Nucleus accumbens (tissue), 56 donors: ENCODE measurements at regions not wholly inside any gene's neighbourhood (a gene's known extent, or its start where the extent isn't known, plus 50 kb on each side); places are given as distances from the start of the nearest gene placed in this dataset.
"Not testable (repeated sequence)": the region's sequence is repeated elsewhere in the genome, so short reads cannot be mapped to it uniquely, and the experiment has no call there.

ENCODE experiments used
- DNase-seq, 56 donors: peaks; one replicate each; lab custom pipeline; 2025; lab: John Stamatoyannopoulos, UW

DNA sequence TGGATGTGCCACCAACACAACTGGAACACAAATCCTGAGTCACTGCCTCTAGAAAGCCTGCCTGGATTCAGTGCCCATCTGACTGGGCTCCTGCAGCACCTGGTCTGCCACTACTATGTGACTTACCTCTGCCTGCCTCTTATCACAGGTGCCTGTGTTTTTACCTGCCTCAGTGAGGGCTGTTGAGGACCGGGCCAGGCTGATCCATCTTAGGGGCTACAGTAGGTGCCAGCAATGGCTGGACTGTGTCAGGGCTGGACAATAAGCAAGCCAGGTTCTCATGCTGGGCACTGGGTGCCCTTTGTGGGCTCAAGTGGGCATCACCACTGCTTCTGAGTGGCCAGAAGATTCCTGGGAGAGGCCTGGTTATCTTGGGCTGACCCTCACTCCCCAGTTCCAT is 948.6 kb upstream of the TPTE start:
- DNase-seq: not testable (repeated sequence)

DNA sequence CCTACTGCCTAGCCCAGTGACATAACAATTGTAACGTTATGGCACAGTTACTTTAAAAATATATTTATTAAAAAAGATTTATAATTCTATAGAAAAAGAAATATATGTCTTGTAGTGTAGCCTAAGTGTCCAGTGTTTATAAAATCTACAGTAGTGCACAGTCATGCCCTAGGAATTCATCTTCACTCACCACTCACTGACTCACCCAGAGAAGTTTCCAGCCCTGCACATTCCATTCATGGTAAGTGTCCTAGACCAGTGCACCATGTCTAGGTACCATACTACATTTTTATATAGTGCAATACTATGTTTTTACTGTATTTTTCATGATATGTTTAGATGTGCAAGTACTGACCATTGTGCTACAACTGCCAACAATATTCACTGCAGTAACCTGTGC is 947.9 kb upstream of the TPTE start:
- DNase-seq: not testable (repeated sequence)

DNA sequence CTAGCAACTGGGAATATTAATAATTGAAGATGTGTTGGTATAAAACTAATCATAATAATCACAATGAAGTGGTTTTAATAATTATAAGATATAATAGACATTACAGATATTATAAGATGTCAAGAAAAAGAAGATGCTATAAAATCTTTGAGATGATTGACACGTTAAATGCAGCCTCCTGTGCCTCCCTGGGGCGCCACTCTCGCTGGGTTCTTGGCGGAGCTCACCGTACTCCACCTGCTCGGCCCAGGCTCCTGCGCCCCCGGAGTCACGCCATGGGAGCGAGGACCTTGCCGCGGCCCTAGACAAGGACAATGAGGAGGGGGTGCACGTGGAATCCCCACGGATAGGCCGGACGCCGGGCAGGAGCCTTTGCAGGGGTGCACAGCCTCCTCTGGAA is 942.1 kb upstream of the TPTE start:
- not testable (repeated sequence) for DNase-seq

DNA sequence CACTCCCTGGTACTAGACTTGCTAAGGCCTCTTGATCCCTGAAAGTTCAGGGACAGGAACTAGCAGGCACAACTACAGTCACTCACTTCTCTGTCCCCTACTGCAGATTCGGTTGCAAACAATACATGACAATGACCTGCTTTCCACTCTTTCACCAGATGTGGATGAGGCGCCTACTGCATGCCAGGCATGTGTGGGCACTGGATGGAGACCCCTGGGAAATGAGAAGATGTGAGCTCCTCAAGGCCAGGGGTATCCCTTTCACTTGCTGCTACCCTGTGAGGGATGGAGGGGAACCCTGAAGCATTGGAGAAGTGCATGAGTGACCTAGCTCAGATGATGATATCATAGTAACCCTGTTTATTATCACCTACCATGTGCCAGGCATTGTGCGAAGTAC is 933.4 kb upstream of the TPTE start:
- not testable (repeated sequence) for DNase-seq

DNA sequence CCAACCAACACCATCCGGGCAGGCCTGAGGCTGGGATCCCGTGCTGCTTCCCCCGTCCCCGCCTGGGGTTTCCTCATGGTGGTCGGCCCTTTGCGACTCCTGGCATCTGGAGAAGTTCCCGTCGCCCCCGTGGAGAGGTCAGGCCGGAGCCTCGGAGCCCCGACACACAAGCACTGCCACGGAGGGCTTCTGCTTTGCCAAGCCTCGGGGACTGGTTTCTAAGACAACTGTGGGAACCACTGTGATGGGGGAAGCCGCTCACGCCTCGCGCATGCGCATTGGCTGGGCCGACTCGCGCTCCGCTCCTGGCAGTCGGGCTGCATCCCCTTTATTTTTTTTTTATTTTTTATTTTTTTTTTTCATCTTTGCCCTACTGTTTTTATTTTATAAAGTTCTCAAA is 928.8 kb upstream of the TPTE start:
- DNase-seq: not testable (repeated sequence)

DNA sequence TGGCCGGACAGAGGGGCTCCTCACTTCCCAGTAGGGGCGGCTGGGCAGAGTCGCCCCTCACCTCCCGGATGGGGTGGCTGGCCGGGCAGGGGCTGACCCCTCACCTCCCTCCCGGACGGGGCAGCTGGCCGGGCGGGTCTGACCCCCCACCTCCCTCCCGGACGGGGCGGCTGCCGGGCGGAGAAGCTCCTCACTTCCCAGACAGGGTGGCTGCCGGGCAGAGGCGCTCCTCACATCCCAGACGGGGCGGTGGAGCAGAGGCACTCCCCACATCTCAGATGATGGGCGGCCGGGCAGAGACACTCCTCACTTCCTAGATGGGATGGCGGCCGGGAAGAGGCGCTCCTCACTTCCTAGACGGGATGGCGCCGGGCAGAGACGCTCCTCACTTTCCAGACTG is 927.7 kb upstream of the TPTE start:
- not testable (repeated sequence) for DNase-seq

DNA sequence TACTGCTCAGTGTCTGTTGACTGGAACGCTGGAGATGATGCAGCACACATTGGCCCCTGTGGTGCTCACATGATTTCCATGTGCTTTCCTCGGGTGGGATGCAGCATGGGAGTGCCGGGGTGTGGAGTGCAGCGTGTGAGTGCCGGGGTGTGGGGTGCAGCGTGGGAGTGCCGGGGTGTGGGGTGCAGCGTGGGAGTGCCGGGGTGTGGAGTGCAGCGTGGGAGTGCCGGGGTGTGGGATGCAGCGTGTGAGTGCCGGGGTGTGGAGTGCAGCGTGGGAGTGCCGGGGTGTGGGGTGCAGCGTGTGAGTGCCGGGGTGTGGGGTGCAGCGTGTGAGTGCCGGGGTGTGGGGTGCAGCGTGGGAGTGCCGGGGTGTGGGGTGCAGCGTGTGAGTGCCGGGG is 907.4 kb upstream of the TPTE start:
- DNase-seq: not testable (repeated sequence)

DNA sequence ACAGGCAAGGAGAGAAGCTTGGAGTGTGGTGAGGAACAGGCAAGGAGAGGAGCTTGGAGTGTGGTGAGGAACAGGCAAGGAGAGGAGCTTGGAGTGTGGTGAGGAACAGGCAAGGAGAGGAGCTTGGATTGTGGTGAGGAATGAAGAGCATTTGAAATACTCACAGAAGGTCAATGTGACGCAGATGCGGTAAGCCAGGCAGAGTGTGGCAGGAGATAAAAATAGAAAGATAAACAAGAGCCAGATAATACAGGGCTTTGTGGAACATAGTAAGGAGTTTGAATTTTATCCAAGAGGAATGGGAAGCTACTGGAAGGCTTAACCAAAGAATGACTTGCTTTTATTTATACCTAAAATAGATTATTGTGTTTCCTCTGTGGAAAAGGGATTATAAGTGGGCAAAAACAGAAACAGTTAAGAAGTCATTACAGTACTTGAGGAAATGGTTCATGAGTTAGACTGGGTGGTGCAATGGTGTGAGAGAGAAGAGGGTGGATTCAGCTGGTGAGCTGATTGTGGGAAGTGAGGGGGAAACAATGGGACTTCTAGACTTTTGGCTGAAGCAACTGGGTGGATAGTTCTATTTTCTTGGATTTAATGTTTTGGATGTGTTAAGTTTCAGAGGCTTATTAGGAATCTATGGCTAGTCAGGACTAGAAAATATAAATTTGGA is 900.1 kb upstream of the TPTE start:
- not testable (repeated sequence) for DNase-seq

DNA sequence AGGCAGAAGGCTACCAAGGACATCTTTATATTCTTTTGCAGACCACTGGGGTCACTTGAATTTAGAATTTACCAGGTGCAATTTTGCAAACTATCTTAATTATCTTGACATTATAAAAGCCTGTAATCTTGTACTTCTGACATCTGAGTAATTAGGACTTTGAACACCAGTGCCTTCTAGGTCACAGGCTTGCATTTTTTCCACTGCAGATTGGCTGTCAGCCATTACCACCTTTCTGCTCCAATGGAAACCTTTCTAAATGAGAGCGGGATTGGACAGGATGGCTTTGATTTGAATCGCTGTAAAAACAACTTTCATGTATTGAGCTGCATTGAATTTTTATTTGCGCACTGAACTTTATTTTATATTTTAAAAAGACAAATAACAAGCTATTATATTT is 893.3 kb upstream of the TPTE start:
- not testable (repeated sequence) for DNase-seq

DNA sequence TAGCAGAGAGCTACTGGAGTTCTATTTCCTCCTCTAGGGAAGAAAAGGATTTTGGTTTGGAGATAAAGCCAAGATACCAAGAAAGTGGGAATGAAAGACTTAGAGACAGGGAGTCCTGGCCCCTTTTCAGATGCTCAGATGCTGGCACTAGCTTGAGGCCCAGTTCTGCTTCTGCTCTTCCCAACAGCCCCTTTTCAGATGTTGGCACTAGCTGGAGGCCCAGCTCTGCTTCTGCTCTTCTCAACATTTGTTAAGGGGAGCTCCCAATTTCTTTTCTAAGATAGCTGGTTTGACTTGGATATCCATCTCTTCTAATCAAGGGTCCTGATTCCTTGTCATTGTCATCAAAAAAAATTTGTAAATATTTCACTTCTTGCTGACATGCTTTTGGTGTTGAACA is 874.0 kb upstream of the TPTE start:
- not testable (repeated sequence) for DNase-seq

DNA sequence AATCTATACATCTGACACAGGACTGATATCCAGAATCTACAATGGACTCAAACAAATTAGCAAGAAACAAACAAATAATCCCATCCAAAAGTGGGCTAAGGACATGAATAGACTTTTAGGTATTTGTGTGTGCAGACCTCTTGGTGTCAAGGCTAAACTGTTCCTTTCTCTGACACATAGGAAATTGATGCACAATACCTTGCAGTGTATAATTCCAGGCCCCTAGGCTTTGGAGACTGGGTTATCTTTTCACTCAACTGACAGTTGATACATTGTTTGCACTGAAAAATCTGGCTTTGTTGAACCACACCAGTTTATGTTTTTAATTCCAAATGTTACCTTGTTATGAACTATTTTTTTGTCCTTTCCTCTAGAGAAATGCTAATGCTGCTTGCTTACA is 873.1 kb upstream of the TPTE start:
- not testable (repeated sequence) for DNase-seq

DNA sequence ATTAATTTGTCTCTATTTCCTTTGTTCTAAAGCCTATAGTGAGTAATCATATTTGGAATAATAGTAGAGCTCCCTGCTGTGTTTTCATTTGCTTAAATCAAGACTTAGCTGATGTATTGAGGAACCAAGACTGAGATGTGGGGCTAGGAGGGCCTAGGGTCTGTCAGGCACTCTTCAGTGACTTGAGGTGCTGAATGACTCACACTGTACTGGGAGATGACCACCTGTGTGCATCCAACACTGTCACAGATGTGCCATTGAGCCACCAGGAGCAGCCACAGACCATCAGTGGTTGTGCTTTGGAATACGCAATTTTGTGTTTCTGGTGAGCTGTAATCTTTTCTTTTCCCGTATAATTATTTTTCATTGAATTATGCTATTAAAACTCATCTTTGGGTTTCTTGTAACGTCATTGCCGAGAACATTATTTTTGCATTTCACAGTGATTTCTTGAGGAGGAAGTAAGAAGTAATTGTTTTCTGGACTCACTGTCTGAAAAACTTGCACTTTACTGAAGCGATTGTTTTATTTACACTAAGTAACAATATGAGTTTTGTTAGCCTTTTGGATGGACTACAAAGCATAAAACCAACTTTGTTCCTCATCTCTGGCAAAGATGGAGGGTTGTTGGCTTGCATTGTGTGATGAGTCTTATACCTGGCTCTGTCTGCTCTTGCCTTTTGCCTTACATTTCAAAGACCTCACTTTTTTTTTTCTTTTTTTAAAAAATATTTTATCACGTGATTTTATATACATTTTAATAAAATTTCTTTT is 872.2 kb upstream of the TPTE start:
- not testable (repeated sequence) for DNase-seq

DNA sequence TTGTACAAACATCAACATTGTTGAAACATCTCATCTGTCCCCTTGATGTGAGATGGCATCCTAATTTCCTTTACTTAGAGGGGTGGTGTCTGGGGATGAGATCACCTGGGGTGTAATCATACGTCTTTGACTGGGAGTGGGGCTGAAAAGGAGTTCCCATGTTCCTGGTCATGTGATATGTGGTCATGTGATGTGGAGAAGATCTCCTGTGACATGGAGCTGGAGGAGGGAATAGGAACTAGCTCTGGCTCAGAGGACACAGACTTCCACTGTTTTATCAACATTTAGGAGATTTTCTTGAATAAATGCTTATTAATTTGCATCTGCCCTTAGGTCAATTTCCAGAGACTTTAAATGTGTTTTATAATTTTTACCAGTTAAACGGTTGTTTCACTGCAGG is 868.6 kb upstream of the TPTE start:
- DNase-seq: not testable (repeated sequence)

DNA sequence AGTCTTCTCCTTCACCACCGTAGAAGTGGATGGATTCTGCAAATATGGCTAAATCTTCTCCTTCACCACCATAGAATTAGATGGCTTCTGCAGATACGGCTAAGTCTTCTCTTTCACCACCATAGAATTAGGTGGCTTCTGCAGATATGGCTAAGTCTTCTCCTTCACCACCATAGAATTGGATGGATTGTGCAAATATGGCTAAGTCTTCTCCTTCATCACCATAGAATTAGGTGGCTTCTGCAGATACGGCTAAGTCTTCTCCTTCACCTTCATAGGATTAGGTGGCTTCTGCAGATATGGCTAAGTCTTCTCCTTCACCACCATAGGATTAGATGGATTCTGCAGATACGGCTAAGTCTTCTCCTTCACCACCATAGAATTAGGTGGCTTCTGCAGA is 866.2 kb upstream of the TPTE start:
- DNase-seq: not testable (repeated sequence)

DNA sequence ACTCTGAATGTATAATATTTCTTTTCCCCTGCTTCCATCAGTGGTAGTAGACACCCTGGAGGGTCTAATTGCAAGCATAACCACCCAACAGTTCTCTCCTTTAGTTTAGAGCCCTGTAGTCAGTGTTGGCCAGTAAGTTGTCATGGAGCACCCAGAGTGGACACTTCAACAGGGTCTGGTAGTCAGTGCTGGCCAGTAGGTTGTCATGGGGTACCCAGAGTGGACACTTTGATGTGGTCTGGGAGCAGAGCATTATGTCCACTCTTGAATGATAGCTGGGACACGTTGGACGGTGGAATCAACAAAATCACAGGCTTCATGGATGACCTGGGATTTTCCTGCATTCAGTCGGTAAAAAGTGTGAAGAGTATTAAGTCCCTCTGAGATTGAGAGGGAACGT is 864.9 kb upstream of the TPTE start:
- not testable (repeated sequence) for DNase-seq

DNA sequence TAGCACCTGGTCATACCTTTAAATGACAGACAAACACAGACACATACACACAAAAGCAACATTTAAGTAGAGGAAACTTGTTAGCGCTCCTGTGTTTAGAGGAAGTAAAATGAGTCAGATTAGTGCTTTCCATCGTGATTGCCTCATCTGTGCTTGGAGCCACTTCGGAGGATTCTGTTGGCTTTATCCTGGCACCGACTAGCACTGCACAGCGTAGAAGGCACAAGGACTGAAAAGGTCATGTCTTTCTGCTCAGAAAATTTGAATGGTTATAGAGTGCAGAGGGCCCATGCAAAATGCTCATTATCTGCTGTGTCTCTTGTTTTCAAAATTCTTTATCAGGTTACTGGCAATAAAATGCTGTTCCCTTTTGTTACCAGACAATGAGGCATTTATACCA is 863.6 kb upstream of the TPTE start:
- not testable (repeated sequence) for DNase-seq

DNA sequence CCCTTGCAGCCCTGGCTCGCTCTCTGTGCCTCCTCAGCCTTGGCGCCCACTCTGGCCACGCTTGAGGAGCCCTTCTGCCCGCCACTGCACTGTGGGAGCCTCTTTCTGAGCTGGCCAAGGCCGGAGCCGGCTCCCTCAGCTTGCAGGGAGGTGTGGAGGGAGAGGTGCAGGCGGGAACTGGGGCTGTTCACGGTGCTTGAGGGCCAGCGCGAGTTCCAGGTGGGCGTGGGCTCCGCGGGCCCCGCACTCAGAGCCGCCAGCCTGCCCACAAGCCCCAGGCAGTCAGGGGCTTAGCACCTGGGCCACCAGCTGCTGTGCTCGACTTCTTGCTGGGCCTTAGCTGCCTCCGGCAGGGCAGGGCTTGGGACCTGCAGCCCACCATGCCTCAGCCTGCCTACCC is 861.5 kb upstream of the TPTE start:
- DNase-seq: not testable (repeated sequence)

DNA sequence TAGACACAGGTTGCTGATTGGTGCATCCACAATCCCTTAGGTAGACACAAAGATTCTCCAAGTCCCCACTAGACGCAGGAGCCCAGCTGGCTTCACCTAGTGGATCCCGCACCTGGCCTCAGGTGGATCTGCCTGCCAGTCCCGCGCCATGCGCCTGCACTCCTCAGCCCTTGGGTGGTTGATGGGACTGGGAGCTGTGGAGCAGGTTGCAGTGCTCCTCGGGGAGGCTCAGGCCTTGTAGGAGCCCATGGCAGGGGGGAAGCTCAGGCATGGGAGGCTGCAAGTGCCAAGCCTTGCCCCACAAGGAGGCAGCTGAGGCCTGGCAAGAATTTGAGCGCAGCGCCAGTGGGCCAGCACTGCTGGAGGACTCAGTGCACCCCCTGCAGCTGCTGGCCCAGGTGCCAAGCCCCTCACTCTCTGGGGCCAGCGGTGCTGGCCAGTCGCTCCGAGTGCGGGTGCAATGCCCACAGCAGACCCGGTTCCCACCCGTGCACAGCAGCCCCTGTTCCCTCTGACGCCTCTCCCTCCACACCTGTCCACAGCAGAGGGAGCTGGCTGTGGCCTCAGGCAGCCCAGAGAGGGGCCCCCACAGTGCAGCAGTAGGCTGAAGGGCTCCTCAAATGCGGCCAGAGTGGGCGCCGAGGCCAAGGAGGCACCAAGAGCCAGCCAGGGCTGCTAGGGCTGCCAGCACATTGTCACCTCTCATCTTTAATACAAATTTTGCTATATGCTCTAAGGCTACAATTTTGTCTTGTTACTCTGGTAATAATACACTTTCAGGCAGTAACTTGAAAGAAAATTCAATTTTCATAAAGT is 857.3 kb upstream of the TPTE start:
- not testable (repeated sequence) for DNase-seq

DNA sequence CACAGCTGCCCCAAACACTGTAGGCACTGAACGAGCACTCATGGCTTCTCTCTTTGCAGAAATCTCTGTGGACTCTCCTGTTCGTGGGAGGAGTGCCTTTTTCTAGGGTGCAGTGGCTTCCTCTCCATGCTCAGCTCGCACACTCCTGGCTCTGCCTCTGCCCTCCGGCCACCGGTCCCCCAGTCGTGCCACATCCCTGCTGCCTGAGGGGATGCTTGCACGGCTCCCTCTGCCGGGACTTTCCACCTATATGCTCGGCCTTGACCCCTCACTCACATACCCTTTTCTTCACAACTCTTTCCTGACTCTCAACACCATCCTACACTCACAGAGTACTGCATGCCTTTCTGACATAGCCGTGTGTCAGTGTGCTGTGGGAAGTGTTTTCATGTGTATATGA is 845.6 kb upstream of the TPTE start:
- DNase-seq: not testable (repeated sequence)

DNA sequence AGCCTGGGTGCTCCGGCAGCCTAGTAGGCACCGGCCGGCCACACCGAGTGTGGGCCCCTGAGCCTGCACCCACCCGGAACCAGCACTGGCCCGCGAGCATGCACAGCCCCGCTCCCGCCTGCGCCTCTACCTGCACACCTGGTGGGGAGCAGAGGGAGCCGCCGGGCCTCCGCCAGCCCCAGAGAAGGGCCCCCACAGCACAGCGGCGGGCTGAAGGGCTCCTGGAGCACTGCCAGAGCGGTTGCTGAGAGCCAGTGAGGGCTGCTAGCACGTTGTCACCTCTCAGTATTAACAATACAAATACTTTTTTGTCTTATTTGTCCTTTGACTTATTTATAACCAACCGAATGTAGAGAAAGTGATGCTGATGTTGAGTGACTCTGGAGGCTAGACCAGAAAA is 842.4 kb upstream of the TPTE start:
- DNase-seq: not testable (repeated sequence)

DNA sequence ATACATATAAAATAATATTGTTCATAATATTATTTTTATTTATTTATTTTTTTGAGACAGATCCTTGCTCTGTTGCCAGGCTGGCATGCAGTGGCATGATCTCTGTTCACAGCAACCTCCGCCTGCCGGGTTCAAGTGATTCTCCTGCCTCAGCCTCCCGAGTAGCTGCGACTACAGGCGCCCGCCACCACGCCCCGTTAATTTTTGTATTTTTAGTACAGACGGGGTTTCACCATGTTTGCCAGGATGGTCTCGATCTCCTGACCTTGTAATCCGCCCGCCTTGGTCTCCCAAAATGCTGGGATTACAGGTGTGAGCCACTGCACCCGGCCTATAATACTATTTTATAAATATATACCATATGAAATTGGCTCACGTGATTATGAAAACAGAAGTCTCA is 832.4 kb upstream of the TPTE start:
- DNase-seq: not testable (repeated sequence)
